GM10266 (cell line): ENCODE measurements at regions not wholly inside any gene's neighbourhood (a gene's known extent, or its start where the extent isn't known, plus 50 kb on each side); places are given as distances from the start of the nearest gene placed in this dataset.

ENCODE experiments used
- DNase-seq: peaks from one replicate; pipeline ENCODE4 v3.0.0; 2012; ENCODE audit errors: extremely low spot score
- TF ChIP-seq, protein P1 (sequence below): IDR thresholded peaks from 2 replicates; pipeline ENCODE4 v1.5.1; 2012; ENCODE audit warnings: mild to moderate bottlenecking, low read depth; ENCODE audit not compliant: control insufficient read depth, insufficient read depth; ENCODE audit errors: missing control alignments

DNA sequence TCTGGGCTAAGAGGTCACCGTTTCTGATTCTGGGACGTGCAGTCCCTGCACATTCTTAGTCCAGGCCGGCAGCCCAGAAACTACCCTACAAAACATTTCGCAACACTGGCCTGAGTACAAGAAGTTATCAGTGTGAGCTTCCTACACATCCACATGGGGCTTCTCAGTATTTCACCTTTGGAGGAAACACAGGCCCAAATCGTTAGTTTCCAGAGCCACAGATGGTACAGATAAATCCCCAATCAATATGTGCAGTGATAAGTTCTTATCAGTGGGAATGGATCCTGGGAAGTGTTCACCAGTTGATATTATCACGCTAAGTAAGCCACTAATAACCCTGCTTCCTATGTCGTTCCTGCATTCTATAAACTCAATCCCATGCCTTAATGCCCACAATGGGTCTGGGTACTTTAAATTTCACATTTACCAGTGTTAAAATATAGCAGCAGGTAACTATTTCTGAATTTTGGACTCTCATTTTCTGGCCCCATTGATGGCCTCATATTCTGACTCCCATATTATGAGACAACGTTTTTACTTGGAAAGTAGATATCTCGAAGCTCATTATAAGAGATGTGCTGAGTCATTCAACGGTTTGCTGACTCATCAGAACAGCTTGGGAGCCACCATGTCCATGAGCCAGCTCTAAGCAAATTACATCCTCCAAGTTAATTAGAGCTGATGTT lies 370.2 kb upstream of the MAF start:
- TF ChIP-seq, protein P1, sequence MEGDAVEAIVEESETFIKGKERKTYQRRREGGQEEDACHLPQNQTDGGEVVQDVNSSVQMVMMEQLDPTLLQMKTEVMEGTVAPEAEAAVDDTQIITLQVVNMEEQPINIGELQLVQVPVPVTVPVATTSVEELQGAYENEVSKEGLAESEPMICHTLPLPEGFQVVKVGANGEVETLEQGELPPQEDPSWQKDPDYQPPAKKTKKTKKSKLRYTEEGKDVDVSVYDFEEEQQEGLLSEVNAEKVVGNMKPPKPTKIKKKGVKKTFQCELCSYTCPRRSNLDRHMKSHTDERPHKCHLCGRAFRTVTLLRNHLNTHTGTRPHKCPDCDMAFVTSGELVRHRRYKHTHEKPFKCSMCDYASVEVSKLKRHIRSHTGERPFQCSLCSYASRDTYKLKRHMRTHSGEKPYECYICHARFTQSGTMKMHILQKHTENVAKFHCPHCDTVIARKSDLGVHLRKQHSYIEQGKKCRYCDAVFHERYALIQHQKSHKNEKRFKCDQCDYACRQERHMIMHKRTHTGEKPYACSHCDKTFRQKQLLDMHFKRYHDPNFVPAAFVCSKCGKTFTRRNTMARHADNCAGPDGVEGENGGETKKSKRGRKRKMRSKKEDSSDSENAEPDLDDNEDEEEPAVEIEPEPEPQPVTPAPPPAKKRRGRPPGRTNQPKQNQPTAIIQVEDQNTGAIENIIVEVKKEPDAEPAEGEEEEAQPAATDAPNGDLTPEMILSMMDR: no peak
- DNase-seq: no peak

DNA sequence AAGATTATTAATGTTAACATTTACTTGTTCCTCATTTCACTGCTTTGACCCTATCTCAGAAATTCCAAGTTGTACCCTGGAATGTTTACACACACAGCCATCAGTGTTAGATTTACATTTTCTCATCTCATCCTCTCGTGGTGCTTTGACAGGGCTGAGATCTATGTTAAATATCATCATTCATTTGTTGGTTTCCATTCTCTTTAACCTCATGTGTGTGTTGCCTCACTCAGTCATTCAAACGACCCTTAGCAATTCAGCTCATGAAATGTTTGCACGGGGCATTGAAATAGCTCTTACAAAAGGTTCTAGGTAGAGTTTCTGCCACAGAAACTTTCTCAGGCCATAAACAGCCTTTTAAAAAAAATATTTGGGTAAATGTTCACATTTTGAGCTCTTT lies 369.6 kb upstream of the MAF start:
- DNase-seq: no peak
- TF ChIP-seq, protein P1: no peak

DNA sequence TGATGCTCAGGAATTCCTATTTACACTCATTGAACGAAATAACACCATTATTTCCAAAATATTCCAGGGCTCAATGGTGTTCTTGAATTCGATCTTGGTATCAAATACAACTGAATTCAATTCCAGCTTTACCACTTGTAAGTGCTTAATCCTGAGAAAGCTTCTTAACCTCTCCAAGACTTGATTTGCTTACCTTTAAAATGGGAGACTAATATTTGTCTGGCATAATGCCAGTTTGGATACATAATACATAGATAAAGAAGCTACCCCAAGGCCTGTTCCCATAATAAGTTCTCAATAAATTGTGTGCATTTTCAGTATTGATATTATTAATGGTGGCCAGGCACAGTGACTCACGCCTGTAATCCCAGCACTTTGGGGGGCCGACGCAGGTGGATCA lies 368.9 kb upstream of the MAF start:
- no peak for DNase-seq
- TF ChIP-seq, protein P1: no peak

DNA sequence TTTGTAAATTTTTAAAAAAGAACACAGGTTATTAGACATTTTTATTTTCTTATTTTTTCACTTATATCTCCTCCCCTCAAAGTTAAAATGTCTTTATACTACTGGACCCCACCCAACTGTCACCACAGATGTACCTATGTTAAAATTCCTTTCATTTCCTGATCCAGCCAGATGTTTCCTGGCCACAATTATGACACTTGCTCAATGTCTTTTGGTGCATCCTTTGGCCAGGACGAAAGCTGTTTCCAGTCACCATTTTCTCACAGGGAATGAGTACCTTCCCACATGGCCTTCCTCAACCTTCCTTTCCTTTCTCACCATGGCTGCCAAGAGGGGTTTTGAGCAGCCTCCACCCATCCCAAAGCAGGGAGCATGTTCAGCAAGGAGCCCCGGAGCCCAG lies 365.7 kb upstream of the MAF start:
- DNase-seq: no peak
- TF ChIP-seq, protein P1: no peak

DNA sequence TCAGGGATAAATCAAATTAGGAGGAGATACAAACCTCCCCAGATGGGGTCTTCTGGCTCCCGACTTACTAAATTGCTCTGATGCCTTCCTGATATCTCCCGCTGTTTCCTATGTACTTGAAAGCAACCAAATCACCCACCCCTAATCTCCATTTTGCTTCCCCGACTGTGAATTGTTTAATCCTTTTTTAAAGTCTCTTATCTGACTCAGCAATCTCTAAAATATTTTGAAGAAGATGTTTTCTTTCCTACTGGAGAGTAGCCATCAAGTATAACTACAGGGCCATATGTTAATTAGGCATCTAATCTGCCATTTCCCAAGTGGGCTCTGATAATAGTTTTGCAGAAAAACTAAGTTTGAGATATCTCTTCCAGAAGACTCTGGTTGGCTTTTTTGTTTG lies 365.2 kb upstream of the MAF start:
- DNase-seq: no peak
- TF ChIP-seq, protein P1: no peak

DNA sequence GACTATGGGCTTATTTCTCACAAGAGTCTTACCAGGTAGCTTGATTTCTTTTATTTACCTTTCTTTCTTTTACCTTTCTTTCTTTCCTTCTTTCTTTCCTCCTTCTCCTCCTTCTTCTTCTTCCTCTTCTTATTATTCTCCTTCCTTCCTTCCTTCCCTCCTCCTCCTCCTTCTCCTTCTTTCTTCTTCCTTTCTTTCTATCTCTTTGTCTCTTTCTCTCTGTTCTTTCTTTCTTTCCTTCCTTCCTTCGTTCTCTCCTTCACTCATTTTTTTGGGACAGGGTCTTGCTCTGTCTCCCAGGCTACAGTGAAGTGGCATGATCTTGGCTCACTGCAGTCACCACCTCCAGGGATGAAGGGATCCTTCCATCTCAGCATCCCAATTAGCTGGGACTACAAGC lies 363.6 kb upstream of the MAF start:
- DNase-seq: no peak
- TF ChIP-seq, protein P1: no peak

DNA sequence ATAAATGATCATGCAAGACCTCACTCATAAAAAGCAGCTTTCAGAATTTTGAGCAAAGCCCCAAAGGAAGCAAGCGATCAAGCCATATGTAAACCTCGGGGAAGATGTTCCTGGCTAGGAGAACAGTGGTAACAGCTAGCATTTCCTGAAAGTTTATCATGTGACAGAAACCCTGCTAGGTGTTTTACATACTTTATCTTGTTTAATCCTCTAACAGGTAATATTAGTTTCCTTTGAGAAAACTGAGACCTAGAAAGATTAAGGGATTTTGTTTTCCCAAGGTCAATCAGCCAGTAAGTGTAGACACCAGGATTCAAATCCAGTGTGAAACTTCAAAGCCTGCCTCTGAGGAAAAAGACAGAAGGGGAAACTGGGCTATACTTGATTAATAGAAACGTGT lies 362.4 kb upstream of the MAF start:
- DNase-seq: no peak
- TF ChIP-seq, protein P1: no peak
